GM18870 (cell line): ENCODE measurements at regions not wholly inside any gene's neighbourhood (a gene's known extent, or its start where the extent isn't known, plus 50 kb on each side); places are given as distances from the start of the nearest gene placed in this dataset.
"Not testable (repeated sequence)": the region's sequence is repeated elsewhere in the genome, so short reads cannot be mapped to it uniquely, and the experiment has no call there.

Source experiments
- ATAC-seq: cut with Tn5 transposase; IDR thresholded peaks from one replicate; pipeline ENCODE4 v1.9.1; 2021; ENCODE audit warnings: moderate library complexity; ENCODE audit not compliant: unreplicated experiment

DNA sequence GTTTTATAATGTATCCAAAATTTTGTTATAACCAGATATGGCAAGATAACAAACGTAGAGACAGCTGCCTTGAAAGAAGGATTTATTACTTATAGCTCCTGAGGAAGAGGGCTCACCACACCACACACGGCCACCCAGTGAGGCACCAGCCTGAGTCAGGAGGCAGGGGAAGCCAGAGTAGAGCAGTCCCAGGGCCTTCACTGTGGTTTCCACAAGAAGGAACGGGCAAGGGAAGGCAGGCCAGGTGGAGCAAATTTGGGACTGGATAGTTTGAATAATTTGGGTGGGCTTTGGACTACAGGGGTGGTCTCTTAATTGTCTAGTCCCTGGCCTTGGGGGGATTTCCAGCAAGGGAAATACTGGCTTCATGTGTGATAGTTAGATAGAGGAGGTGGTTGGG, 72.5 kb downstream of the RRAGC start:
- no peak for ATAC-seq

DNA sequence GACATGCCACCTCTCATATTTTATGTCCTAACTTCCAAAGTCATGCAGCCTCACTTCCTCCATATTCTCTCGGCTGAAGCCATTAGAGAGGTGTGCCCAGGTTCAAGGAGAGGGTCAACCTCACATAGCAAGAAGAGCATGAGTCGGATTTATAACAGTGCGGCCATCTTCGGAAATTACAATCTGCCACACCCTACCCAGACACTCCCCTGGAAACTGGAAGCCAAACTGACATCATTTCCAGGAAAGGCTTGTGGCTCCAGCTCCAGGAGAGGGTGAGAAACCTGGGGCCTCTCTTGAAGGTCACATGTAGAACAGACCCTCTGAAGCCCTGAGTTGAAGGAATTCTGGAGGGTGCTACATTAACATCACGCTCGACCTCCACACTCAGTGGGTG, 73.5 kb downstream of the RRAGC start:
- no peak for ATAC-seq

DNA sequence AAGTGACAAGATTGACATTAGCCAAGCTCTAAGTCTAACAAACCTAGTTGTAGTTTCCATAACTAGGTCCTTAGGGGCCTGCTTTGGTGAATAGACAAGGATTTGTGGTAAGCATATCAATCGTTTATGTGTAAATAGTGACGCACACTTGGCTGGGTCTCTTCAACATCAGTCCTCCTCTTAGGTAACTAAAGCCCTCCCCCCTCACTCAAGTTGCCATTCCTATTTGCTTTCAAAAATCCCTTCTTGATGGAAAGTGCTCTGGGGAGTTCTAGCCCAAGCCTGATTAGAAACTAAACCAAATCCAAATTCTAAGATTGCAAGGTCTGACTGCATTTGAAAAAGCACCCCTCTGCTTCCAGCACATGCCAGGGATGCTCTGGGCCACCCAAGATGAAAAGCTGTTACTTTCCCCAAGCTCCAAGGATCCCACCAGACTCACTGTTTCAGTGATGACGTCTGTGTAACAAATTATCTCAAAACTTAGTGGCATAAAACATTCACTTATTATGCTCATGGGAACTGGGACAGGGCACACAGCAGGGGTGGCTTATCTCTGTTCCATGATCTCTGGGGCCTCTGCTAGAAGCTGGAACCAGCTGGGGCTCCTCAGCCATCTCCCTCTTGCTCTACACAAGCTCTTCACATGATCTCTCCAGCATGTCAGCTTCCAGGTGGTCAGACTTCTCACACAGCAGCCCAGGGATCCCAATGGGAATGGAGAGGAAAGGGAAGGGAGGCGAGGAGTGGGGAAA, 74.1 kb downstream of the RRAGC start:
- no peak for ATAC-seq

GRCh38 chr1:38784452-38785284, 74.9 kb downstream of the RRAGC start:
- ATAC-seq, result no peak

DNA sequence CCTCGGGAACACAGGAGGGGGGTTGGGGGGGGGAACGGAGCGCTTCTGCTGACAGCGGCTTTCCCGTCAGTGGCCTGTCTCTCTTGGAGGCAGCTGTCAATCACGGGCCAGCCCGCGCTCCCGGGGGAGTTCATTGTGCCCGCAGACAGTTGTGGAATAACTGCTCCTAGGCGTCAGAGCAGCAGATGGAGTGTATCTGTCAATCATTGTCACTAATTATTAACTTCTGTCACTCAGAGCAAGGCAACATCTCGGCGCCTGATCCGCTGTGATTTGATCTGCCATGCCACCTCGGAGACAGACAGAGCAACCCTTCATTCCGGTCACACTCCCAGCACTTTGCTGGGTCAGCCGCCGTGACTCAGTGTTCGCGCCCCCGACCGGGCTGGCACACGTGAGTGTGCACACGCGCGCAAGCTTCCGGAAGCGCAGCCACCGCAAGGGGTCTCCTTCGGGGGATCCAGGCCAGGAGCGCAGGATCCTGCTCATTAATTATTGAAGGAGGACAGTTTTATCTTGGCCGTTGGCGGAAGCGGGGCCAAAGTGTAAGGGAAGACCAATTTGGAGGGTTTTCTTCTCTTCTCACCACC, 75.8 kb downstream of the RRAGC start:
- no peak for ATAC-seq

DNA sequence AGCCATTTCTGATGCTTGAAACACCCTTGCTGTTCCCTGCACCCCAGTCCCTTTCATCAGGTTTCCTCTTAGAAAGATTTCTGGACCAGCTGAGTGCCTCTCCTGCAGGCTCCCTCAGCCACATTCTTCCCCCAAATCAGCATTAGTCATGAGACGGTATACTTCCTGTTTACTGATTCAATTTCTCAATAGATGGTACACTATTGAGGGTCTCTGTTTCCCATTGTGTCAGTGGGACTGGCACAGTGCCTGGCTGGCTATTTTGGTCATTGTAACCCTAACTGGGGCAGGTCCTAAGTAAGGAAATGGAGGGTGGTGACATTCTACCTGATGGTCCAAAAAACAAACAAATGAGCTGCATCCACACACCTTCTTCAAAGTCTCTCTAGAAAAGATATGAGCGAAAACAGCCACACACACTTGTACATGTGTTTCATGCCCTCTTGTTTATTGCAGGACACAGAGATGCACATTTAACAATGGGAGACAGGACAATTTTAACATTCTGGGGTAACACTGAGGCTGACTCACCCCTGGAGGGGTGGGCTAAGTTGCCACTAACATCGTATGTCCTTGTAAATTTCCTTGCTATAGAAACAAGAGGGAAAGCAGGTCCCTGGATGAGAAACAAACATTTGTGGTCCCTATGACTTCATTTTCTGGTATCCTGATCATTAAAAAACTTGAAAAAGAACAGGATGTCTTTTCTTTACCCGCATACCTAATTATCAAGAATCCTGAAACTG, 77.5 kb downstream of the RRAGC start:
- no peak for ATAC-seq

GRCh38 chr1:38780133-38780532, 79.4 kb downstream of the RRAGC start:
- ATAC-seq, result no peak

DNA sequence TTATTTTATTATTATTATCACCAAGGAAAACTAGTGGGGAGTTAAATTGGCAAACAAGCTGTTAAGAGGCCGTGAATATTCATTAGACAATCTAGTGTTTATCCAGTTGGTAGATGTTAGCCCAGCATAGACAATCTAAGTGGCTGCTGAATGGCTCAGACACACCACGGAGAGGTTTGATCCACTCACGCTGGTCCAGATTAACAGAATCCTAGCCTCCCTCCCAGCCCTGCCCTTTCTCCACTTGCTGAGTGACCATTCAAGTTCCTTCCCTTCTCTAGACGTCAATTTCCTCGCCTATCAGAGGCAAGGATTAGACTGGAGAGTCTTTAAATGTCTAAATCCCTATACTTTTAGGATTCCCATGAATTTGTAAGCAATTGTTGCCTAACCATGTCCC, 80.1 kb downstream of the RRAGC start:
- no peak for ATAC-seq

DNA sequence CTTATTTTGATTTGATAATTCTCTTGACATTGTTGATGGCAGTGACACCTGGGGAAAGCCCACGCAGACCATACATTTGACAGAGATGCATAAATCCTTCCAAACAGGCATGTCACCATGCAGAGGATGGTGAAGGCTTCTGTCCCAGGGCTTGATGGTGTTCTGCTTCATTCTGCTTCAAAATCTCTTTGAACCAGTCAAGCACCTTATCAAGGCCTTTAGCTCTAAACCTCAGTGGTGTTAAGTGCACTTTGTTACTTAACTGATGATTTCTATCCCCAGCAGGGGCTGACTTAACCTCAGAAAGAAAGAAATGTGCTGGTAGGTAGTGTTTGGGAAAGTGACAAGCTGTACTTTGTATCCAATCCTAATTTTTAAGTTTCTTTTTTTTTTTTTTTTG, 81.1 kb downstream of the RRAGC start:
- no peak for ATAC-seq

DNA sequence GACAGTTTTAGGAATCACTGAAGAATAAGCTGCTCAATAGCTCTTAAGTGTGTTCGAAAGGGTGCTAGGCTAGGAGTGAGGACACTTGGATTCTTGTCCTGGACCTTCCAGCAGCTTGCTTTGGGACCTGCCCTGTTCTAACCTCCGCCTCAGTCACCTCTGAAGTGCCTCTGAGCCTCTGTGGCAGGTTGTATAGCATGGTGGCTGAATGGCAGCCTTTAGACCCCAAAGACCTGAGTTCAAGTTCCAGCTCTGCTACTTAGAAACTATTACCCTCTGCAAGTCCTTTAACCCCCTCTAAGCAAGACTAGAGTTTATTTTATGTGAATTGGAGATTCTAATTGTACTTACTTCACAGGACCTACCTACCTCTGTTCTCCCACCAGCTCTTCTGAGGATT, 81.5 kb downstream of the RRAGC start:
- ATAC-seq, result no peak

DNA sequence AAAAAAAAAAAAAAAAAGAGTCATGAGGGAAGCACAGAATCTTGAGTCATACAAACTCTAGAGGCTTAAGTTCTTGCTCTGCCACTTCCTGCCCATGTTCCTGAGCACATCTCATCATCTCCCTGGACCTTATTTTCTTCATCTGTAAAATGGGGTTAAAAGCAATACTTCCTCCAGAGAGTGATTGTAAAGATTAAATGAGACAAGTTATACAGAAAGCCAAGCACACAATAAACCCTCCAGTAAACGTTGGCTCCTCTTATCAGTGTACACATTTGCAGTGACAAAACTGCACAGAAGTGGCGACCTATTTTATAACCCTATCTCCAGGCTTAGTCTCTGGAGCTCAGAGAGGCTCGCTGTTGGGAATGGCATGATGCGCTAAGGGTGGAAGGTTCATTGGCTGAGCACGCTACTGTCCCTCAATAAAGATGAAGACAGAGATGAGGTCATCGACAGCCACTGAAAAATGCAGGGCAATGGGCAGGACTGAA, 82.1 kb downstream of the RRAGC start:
- no peak for ATAC-seq

- no peak for ATAC-seq
These were observed 83.0 kb downstream of the RRAGC start for GRCh38 chr1:38776466-38777065.

DNA sequence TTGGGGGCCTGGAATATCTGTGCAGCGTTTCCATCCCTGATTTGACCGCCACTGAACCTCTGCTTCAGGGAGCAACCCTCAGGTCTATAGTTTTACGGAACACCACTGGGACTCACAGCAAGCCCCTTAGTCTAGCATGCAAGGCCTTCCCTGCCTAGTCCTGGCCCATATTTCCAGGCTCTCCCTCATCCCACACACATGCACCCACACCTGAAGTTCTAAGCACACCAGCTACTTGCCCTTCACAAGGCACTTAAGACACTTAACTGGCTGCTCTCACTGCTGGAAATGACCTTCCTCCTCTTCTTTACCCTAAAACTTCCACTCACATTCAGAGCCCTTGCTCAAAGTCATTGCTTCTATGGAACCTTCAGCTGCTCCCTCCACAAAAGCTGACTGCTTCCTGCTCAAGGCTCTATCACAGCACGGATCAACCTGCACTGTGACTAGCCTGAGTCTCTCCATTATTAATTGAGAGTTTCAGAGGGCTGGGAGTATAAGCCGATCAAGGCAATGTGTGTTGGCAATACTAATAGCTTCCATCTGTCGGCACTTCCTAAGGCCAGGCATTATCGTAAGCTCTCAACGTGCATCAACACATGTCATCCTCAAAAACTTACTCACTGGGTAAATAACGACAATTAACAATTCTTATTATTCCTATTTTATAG, 84.3 kb downstream of the RRAGC start:
- ATAC-seq, result no peak

GRCh38 chr1:38773483-38773882, 86.1 kb downstream of the RRAGC start:
- no peak for ATAC-seq

GRCh38 chr1:38772953-38773352, 86.6 kb downstream of the RRAGC start:
- no peak for ATAC-seq

DNA sequence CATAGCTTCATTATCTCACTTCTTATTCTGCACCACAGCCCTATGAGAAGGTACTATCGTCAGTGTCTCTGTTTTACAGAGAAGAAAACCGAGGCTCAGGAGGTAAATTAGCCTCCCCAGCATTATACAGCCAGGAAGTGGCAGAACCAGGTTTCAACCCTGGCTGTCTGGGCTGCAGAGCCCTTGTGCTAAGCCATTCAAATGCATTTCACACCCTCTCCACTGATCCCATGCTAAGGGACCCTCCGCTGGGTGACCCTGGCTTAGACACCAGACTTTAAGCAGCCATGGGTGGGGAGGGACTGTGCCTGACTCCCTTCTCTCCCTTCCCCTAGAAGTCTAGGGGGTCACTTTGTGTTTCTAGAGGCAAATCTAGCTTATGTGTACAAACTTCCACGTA, 87.5 kb downstream of the RRAGC start:
- no peak for ATAC-seq

DNA sequence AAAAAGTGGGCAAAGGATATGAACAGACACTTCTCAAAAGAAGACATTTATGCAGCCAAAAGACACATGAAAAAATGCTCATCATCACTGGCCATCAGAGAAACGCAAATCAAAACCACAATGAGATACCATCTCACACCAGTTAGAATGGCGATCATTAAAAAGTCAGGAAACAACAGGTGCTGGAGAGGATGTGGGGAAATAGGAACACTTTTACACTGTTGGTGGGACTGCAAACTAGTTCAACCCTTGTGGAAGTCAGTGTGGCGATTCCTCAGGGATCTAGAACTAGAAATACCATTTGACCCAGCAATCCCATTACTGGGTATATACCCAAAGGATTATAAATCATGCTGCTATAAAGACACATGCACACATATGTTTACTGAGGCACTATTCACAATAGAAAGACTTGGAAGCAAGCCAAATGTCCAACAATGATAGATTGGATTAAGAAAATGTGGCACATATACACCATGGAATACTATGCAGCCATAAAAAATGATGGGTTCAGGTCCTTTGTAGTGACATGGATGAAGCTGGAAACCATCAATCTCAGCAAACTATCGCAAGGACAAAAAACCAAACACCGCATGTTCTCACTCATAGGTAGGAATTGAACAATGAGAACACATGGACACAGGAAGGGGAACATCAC, 88.9 kb downstream of the RRAGC start:
- not testable (repeated sequence) for ATAC-seq

- ATAC-seq, result no peak
These were observed 93.4 kb downstream of the RRAGC start for GRCh38 chr1:38766125-38766524.

DNA sequence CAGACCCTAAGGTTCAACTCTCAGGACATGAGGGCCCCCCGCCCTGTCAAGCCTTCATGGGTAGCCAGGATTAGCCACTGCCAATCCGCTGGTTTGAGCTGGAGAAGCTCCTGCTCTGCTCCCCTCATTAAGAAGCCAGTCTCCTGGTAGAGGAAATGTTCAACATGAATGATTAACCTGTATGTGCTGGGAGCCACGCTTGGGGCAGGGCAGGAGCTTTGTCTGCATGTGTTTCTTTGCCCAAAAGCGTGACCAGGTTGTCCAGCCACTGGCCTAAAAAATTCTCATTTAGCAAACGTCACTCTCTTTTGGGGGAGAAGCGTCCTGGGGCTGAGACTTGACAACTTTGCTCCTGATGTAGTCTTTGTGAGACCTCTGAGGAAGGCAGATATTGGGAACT, 96.5 kb downstream of the RRAGC start:
- no peak for ATAC-seq

DNA sequence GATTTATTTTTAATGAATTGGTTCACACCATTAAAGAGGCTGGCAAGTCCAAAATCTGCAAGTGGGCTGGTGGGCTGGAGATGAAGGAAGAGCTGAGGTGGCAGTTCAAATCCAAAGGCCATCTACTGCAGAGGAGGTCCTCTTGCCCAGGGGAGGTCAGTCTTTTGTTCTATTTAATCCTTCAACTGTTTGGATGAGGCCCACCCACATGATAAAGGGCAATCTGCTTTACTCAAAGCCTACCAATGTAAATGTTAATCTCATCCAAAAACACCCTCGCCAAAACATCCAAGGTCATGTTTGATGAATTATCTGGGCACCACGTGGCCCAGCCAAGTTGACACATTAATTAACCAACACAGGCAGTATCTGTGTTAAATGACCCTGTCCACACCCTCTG, 99.0 kb downstream of the RRAGC start:
- ATAC-seq, result no peak
